Natural killer cell (primary cell): ENCODE measurements at regions not wholly inside any gene's neighbourhood (a gene's known extent, or its start where the extent isn't known, plus 50 kb on each side); places are given as distances from the start of the nearest gene placed in this dataset.
A peak's percentile ranks its signal among the peaks of the same experiment; 100 is the strongest.
"Not testable (repeated sequence)": the region's sequence is repeated elsewhere in the genome, so short reads cannot be mapped to it uniquely, and the experiment has no call there.

Experiments
- ATAC-seq, 3 donors: fragments of 150-1000 bp in 2 of 3; fragments of 200-7000 bp in 1 of 3; cut with Tn5 transposase; 1 replicate in 1 of 3; 2 replicates in 2 of 3; pipeline ENCODE4 v1.10.0; 2021; ENCODE audit warnings: mild to moderate bottlenecking in 2 of 3, moderate library complexity in 2 of 3
- DNase-seq, 2 donors: peaks; one replicate each; pipeline versions ENCODE4 v3.0.0 to v3.0.0-alpha.2; 2013 to 2021; ENCODE audit warnings: mixed read lengths in 1 of 2
- H3K27ac ChIP-seq: one replicate; pipeline ENCODE4 v1.5.1; 2013; ENCODE audit warnings: mild to moderate bottlenecking, low read length
- H3K27me3 ChIP-seq: one replicate; pipeline ENCODE4 v1.6.1; 2013; ENCODE audit warnings: low read length; ENCODE audit not compliant: control insufficient read depth, insufficient read depth
- H3K36me3 ChIP-seq: one replicate; pipeline ENCODE4 v1.6.1; 2013; ENCODE audit warnings: low read length; ENCODE audit not compliant: control insufficient read depth, insufficient read depth
- H3K4me1 ChIP-seq: one replicate; pipeline ENCODE4 v1.6.1; 2013; ENCODE audit warnings: low read length; ENCODE audit not compliant: control insufficient read depth, insufficient read depth
- H3K4me3 ChIP-seq: one replicate; pipeline ENCODE4 v1.5.1; 2013; ENCODE audit warnings: low read length
- H3K9me3 ChIP-seq: one replicate; pipeline ENCODE4 v1.6.1; 2013; ENCODE audit warnings: low read length; ENCODE audit not compliant: control insufficient read depth, insufficient read depth
- H3K27ac Mint-ChIP-seq, 2 donors: one replicate each; pipeline ENCODE4 v1.8.0; 2022; ENCODE audit warnings: mild to moderate bottlenecking in 2 of 2, mixed read lengths in 2 of 2, moderate library complexity in 1 of 2
- H3K27me3 Mint-ChIP-seq, 2 donors: one replicate each; pipeline ENCODE4 v1.8.0; 2022; ENCODE audit warnings: low read depth in 2 of 2, mixed read lengths in 2 of 2
- H3K36me3 Mint-ChIP-seq: one replicate; pipeline ENCODE4 v1.8.0; 2022; ENCODE audit warnings: mixed read lengths
- H3K4me1 Mint-ChIP-seq, 2 donors: one replicate each; pipeline ENCODE4 v1.8.0; 2022; ENCODE audit warnings: mixed read lengths in 2 of 2
- H3K4me3 Mint-ChIP-seq: one replicate; pipeline ENCODE4 v1.8.0; 2022; ENCODE audit warnings: mild to moderate bottlenecking, moderate library complexity, mixed read lengths
- H3K9me3 Mint-ChIP-seq, 2 donors: one replicate each; pipeline ENCODE4 v1.8.0; 2022; ENCODE audit warnings: mixed read lengths in 2 of 2
- WGBS: methylation state at CpG from one replicate; pipeline ENCODE4 v1.1.7; 2013; ENCODE audit warnings: missing lambda C conversion rate; ENCODE audit not compliant: insufficient coverage; 5-methylcytosine and 5-hydroxymethylcytosine counted together
- intact Hi-C: fragments of 100-400 bp; cut with micrococcal nuclease; formaldehyde crosslinking; loops from one replicate; pipeline ENCODE4 v1.14.2; 2022
- TF ChIP-seq, protein P1 (sequence below): fragments of 200-600 bp; IDR thresholded peaks from one replicate; pipeline ENCODE4 v1.8.0; 2022; ENCODE audit warnings: antibody characterized with exemption

GRCh38 chr6:27774264-27774600 lies 138.0 kb downstream of the OR2B2 start:
- H3K27ac ChIP-seq, H3K9me3 ChIP-seq, H3K36me3 ChIP-seq, intact Hi-C loops, H3K4me3 Mint-ChIP-seq, H3K4me1 Mint-ChIP-seq, H3K27me3 ChIP-seq, H3K36me3 Mint-ChIP-seq, DNase-seq, H3K27ac Mint-ChIP-seq, H3K9me3 Mint-ChIP-seq, H3K4me3 ChIP-seq, ATAC-seq: not testable (repeated sequence)
- peaks cover 12% of the 10 kb centered on the region for H3K4me1 ChIP-seq
- WGBS: 34% methylated on average over 4 of the region's 8 CpGs
- H3K27me3 Mint-ChIP-seq: peaks cover 26 to 30% of the 10 kb centered on the region in 2 donors

- H3K27me3 Mint-ChIP-seq: peaks cover 22 to 27% of the 10 kb centered on the region in 2 donors
- H3K4me3 Mint-ChIP-seq, intact Hi-C loops, H3K27ac ChIP-seq, H3K9me3 Mint-ChIP-seq, H3K4me1 Mint-ChIP-seq, H3K36me3 ChIP-seq, H3K36me3 Mint-ChIP-seq, H3K27ac Mint-ChIP-seq, DNase-seq, ATAC-seq, H3K9me3 ChIP-seq, H3K4me3 ChIP-seq, H3K27me3 ChIP-seq: not testable (repeated sequence)
- WGBS: 54% methylated on average over 6 of the region's 10 CpGs
- peaks cover 12% of the 10 kb centered on the region for H3K4me1 ChIP-seq
Observed at GRCh38 chr6:27773542-27774263, 138.5 kb downstream of the OR2B2 start.

- Mint-ChIP-seq H3K4me1 (peaks cover 6 to 8% of the 10 kb centered on the region in 2 donors), H3K27me3 (peaks cover 15 to 21% of the 10 kb centered on the region in 2 donors), H3K27ac (no peak overlapping the region), H3K36me3 (no peaks in the 10 kb centered on the region), H3K9me3 (no peaks in the 10 kb centered on the region), H3K4me3 (no peak overlapping the region)
- ATAC-seq: peak; percentile 93 to 99 (median 99)
- TF ChIP-seq, protein P1, sequence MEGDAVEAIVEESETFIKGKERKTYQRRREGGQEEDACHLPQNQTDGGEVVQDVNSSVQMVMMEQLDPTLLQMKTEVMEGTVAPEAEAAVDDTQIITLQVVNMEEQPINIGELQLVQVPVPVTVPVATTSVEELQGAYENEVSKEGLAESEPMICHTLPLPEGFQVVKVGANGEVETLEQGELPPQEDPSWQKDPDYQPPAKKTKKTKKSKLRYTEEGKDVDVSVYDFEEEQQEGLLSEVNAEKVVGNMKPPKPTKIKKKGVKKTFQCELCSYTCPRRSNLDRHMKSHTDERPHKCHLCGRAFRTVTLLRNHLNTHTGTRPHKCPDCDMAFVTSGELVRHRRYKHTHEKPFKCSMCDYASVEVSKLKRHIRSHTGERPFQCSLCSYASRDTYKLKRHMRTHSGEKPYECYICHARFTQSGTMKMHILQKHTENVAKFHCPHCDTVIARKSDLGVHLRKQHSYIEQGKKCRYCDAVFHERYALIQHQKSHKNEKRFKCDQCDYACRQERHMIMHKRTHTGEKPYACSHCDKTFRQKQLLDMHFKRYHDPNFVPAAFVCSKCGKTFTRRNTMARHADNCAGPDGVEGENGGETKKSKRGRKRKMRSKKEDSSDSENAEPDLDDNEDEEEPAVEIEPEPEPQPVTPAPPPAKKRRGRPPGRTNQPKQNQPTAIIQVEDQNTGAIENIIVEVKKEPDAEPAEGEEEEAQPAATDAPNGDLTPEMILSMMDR: peak; percentile 93
- WGBS: 29% methylated on average over 33 of the region's 33 CpGs
- Histone ChIP-seq H3K27ac (no peak overlapping the region), H3K9me3 (no peaks in the 10 kb centered on the region), H3K27me3 (no peaks in the 10 kb centered on the region), H3K4me1 (peaks cover 12% of the 10 kb centered on the region), H3K4me3 (no peak overlapping the region), H3K36me3 (no peaks in the 10 kb centered on the region)
- intact Hi-C loops: loop anchor here (1.0 kb wide), 3 partner anchors 23 to 130 kb away; no protein-coding TSS in a partner anchor
- peak; percentile 84 to 91 for DNase-seq
Observed at GRCh38 chr6:27772261-27773001, 139.8 kb downstream of the OR2B2 start.

DNA sequence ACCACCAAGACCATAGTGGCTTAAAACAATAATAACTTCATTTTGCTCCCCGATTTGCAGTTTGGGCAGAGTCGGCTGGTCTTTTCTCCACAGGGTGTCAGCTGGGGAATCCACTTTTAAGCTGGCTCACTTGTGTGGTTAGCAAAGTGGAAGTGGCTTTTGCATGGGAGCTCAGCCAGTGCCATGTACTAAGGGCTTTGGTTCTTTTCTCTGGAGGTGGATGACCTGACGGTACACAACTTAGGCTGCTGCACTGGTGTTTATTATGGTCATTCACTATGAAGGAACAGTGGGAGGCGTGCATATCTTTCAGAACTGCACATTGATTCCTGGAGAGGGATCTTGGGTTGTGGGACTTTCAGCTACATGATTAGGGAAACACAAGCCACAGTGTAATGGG lies 141.0 kb downstream of the OR2B2 start:
- Mint-ChIP-seq H3K27me3 (peaks cover 10 to 12% of the 10 kb centered on the region in 2 donors), H3K4me3 (no peak overlapping the region), H3K27ac (no peak overlapping the region), H3K4me1 (peaks cover 6 to 8% of the 10 kb centered on the region in 2 donors), H3K36me3 (no peaks in the 10 kb centered on the region), H3K9me3 (no peaks in the 10 kb centered on the region)
- no peaks in the 10 kb centered on the region for H3K9me3 ChIP-seq
- TF ChIP-seq, protein P1: no peak
- DNase-seq (no peak), ATAC-seq (no peak)
- no peak overlapping the region for H3K27ac ChIP-seq
- no peak overlapping the region for H3K4me3 ChIP-seq
- H3K27me3 ChIP-seq: no peaks in the 10 kb centered on the region
- H3K36me3 ChIP-seq: no peaks in the 10 kb centered on the region
- peaks cover 12% of the 10 kb centered on the region for H3K4me1 ChIP-seq
- WGBS: 39% methylated on average over 4 of the region's 4 CpGs
- intact Hi-C loops: no loop called here
